EH (cell line): ENCODE measurements at regions not wholly inside any gene's neighbourhood (a gene's known extent, or its start where the extent isn't known, plus 50 kb on each side); places are given as distances from the start of the nearest gene placed in this dataset.
"Not testable (repeated sequence)": the region's sequence is repeated elsewhere in the genome, so short reads cannot be mapped to it uniquely, and the experiment has no call there.

Experiments used
- DNase-seq: peaks from one replicate; pipeline ENCODE4 v3.0.0-alpha.2; 2015; ENCODE audit warnings: low read depth

DNA sequence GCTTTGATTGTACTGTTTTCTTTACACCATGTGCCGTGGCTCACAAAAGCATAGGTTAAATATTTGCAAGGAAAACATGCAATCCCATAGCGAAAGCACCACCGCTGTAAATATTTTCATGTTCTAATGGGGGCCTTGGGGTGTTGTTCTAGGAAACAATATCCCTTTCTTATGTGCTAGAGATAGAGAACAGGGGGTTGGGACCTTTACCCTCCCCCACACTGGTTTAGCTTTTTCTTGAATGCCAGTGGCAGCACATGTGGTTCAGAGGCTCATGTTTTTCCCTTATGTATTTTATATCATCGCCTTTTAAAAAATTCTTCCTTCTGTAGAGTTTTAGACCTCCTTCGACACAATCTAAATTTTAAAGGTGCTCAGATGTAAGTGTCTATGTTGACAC is 422.6 kb upstream of the TENM3 start:
- DNase-seq = no peak

DNA sequence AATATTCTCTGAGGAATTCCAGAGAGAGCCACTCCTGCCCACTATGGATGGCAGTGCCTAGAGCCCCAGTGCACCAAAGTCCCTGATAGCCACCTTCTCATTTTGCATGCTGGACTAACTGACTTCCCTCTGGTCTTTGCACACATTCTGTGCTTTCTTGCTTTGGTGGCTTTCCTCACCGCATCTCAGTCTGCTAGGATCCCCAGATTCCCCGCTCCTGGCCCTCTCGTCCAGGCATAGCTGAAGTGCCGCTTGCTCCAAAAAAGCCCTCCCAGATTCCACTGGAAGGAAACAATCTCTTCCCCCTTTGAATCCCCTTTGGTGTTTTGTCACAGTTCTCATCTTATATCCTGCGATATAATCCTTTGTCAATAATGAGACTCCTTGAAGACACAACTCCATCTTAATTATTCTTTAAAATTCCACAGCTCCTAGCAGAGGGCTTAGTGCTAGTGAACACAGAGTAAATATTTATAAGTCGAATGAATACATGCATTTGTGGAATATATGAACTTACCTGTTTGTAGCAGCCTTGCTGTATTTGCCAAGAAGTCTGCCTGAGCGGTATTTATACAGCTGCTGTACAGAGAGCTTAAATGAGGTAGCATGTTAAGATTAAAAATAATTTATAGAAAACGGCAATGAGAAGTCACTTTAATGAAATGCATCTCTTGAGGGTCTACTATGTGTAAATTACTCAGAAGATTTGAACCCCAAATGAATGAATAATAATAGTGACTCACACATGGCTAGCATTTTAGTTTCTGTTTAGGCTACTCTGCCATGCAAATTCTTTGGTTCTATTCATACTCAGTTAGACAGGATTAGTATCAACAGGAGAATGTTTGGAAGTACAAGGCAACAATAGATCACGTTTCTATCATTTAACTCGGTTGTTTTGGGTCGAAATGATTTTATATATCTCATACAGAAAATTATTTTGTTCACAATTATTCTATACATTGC is 421.9 kb upstream of the TENM3 start:
- peak; percentile 56 for DNase-seq

DNA sequence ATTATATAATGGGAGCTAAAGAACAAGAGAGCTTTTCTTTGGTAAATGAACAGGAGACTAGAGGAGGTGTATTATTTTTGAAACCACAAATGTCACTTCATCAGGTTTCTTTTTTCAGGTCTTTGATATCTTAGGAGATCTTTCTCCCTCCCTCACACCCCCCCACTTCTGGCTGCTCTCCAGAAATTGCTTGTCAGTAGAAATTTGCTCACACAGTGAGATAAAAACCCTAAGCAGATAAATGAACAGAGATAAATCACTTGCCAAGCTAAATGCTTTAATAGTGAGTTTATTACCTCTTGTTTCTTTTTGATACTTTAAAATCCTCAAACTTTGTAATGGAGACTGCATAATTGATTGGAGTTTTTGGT is 421.2 kb upstream of the TENM3 start:
- DNase-seq = peak; percentile 11

DNA sequence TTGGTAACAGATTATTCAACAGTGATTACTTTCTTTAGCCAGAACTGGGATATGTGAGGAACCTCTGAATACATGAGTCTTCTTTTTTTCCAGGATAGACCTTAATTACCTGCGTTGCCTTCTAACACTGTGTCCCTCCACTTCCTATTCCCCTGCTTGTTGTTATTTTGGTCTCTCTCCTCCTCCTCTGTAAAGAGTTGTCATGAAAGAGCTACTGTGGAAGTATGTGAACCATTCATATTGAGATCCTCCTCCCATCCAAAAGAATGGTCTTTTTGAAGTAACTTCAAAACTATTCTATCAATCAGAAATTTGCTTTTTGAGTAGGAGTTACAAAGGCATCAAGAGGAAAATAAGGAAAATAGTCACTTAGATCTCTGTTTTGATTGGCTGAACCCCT is 420.0 kb upstream of the TENM3 start:
- DNase-seq = no peak

DNA sequence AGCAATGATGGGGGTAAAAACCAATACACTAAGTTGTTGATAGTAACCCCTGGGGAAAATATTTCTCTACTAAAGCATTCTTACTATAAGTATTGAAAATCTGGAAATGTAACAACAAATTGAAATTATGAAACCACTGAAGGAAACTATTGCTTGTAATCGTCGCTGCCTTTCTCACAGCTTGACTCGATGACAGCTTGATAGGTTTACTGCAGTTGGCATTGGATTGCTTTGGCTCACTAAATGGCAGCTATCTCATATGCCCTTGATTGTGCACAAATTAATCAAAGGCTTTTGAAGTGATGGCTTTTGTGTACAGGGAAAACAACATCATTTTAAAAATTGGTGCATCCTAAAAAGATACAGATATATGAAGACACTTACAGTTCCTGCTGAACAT is 419.6 kb upstream of the TENM3 start:
- DNase-seq = no peak

DNA sequence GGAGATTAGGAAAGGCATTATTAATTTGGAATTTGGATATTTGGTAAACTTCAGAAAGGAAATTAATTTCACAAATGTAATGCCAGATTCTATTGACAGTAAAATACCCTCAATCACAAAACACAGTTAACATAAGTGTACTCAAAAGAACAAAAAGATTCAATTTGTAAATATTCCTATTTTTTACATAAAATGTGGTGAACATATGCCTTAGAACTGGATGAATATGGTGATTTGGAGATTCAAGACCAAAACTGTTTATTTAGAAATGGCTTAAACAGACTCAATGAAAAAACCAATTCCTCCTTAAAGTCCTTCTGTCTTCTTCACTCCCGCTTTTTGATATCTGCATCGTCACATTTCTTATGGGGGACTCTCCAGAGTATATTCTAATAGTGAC is 417.6 kb upstream of the TENM3 start:
- DNase-seq = no peak

DNA sequence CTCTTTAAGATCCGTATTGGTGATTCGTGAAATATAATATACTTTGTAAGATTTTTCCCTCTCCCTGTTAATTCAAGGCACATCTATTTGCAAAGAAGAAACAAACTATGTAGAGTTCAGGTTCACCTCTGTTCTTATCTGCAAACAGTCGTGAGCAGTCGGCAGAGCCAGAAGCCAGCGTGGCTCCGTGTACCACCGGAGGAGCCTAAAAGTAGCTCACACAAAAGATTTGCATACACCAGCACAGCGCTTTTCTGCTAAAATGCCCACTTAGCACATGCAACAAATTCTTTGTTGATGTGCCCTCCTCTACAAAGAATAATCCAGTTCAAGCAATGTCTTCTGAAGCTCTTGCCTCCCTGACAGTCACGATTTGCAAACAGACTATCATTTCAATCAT is 416.0 kb upstream of the TENM3 start:
- DNase-seq = no peak

DNA sequence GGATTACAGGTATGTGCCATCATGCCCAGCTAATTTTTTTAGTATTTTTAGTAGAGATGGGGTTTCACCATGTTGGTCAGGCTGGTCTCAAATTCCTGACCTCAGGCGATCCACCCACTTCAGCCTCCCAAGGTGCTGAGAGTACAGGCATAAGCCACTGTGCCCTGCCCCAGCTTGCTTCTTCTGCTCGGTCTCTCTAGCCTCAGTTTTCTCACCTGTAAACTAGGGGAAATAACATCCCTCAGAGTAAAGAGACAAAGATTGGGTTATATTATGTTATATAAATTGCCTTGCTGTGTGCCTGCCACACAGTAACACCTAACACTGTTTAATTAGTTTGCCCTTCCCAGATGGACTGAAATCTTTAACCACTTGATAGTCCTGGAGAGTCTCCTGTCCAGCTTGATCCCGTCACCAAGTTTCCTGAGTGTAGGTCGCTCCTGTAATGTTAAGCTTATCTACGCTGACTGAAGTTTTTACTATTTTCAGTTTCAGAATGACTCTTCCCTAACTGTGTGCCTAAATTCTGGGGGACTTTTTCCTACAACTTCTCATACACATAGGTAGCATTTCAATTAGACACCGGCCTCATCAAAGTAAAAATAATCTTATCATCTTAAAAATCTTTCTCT is 412.7 kb upstream of the TENM3 start:
- no peak for DNase-seq

DNA sequence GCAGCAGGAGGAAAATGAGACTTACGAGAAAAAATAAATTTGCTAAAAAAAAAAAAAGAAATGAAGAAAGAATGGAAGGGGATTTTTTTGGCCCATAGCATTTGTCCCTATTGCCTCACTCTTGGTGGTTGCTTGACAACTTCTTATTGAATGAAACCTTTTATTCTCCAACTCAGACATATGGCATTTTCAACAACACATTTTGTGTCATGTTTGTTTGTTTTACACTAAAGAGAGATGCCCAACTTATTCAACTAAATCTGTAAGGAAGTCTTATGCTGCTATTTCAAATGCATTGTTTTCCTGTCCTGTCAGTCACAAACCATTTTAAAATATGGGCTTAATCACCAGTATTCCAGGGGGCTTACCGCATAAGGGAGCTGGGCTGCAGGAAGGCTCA is 409.1 kb upstream of the TENM3 start:
- no peak for DNase-seq

DNA sequence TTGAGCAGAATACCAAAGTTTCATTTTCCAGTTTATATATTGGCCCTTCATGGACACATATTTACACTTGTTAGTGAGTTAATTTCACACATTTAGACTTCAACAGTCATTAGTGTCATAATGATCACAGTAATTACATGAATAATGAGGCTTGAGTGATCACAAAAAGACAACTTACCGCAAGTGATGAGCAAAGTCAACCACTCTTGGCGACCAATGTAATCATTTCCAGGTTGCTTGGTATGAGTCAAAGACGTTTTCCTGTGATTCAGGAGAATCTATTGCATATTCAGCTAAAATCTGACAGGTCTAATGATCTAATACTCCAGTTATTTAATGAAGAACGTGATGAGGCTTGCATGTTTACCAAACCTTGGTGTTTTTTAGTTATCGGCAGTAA is 407.9 kb upstream of the TENM3 start:
- DNase-seq = no peak

DNA sequence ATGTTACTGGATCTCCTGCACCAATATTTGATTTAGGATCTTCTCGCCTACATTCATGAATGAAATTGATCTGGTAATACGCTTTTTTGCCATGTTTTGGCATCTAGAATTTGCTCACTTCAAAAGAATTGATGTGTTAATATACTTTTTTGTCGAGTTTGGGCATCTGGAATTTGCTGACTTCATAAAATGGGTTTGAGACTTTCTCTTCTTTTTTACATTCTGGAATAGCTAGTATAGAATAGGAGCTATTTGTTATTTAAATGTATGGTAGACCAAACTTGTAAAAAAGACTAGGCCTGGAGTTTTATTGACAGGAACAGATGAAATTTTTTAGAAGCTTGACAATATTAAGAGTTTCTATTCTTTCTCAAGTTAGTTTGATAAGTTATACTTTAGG is 404.9 kb upstream of the TENM3 start:
- no peak for DNase-seq

DNA sequence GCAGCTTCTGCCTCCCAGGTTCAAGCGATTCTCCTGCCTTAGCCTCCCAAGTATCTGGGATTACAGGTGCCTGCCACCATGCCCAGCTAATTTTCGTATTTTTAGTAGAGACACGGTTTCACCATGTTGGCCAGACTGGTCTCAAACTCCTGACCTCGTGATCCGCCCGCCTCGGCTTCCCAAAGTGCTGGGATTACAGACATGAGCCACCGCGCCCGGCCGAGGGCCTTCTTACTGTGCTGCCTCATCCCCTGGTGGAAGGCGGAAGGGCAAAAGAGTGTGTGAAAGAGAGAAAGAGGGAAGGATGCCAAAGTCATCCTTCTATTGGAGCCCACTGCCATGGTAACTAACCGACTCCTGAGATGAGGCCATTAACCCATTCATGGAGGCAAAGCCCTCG is 399.4 kb upstream of the TENM3 start:
- DNase-seq = not testable (repeated sequence)

DNA sequence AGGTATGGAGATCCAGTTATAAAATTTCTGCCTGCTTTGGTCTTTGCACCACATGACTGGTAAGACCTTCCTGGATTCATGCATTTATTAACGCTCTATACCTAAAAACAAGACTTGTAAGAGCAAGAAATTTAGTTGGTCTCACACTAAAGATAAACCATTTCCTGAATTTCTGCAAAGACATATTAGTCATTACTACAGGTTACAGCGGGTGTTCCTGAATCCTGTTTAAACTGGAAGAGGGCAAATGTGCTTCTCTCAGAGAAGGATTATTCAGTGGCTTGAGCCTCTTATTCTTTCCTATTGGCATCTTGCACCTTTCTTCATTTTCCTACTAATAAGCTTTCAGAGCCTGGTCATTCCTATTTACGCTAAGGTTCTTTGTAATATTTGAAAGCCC is 397.6 kb upstream of the TENM3 start:
- no peak for DNase-seq

DNA sequence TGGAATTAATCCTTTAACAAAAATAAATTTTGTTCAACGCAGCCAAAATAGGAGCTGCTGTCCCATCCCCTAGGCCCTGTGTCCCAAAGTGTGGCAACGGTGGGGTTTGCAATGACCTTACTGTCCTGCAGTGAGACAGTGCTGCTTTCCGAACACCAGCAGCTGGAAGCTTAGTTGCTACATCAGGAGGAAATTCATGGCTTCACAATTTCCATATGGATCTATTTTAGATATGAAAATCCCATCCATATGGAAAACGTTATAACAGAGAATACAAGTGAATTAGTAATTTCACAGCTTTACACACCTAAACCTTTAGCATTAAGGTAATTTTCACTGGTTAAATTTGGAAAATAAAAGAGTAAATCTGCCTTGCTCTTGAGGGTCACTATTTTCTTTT is 396.3 kb upstream of the TENM3 start:
- DNase-seq = no peak

DNA sequence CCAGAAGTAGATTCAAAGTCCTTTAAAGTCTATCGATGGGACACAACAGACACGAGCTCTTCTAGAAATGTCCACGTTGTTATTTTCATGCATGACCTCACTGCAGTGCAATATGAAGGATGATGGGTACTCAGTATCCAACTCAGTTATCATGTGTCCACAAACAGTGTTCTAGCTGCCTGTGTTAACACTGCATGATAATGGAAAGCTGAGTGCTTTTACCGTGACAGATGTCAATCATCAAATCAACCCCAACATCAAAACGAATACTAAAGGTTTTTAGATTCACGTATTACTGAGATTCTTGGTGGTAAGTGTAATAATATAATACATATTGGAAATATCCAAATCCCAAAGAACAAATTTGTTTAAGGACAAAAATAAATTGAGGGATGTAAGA is 394.8 kb upstream of the TENM3 start:
- DNase-seq = no peak

DNA sequence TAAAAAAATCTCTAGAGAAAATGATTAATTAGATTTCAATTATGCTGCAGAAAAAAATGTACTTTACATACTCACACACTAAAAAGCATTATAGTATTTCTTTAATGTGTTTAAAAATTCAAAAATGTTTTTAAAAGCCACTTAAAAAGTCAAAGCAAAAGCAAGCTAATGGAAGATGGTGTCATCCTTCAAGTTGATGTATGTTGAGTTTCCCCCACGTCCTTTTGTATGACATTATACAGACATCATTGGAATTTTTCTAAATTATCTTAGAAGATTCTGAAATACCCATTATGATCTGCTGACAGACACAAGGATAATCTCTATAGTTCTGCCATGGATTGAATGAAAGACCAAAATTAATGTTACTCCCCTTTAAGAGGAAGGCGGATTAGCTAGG is 393.7 kb upstream of the TENM3 start:
- DNase-seq = no peak

DNA sequence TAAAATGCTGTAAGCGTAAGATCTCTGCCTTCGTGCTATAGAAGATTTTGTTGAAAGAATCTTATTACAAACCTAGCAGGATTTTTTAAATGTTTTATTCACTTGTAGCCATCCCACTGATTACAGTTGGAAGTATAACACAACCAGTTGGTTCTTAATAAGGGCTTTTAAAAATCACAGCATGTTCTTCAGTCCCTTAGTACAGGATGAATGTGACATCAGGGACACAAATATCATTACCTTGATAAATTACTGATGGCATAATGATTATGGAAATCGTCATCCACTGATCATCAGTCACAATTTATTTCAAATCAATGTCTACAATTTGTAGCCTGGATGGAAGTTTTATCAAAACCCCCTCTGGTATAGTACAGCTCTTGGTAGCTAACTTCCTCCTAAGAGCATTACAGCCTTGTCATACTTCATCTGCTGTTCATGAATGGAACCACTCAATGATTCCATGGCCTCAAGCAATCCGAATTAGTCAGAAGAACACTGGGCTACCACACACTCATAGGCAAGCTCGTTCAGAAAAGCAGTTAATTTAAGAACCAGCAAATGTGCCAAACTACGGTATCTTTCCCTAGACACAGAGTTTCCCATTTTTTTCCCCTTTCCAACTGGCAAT is 389.2 kb upstream of the TENM3 start:
- peak; percentile 67 for DNase-seq

DNA sequence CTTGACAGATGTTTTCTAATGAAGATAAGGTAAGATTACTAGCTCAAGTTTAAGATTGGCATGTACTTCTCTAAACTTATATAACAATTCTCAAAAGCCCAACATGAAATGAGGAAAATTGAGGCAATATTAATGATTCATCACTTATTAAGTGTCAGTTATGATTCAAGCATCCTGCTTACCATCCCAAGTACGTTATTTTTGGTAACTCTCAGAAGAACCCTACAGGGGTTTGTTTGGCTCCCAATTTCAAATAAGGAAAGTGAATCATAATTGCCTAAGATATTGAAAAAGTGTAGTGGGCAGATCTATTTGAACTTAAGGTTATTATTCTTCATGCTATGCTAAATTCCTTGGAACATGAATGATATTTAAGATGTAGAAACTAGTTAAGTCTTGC is 387.9 kb upstream of the TENM3 start:
- no peak for DNase-seq

DNA sequence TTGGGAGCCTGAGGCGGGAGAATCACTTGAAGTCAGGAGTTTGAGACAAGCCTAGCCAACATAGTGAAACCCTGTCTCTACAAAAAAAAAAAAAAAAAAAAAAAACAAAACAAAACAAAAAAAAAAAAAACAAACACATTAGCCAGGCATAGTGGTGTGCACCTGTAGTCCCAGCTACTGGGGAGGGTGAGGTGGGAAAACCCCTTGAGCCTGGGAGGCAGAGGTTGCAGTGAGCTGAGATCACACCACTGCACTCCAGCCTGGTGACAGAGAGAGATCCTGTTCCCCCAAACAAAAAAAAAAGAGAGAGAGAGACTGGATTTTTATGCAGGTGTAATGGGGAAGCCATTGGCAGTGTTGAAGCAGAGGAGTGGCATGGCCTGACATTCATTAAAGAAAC is 385.7 kb upstream of the TENM3 start:
- not testable (repeated sequence) for DNase-seq

DNA sequence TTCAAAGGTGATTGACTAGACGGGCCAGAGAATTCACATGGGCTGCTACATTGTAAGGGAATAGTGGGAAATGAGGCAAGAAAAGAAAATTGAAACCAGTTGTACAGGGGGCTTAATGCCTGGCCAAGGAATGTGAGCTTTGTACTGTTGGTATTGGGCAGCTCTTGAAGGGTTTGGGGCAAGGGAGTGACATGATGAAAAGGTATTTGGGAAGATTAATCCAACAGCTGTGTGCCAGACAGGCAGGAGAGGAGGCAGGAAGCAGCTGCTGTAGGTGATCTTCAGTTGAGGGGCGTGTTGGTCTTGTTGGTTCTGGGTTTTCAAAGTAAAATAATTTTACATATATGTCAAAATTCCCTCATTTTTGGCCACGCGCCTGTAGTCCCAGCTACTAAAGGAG is 384.5 kb upstream of the TENM3 start:
- DNase-seq = no peak

DNA sequence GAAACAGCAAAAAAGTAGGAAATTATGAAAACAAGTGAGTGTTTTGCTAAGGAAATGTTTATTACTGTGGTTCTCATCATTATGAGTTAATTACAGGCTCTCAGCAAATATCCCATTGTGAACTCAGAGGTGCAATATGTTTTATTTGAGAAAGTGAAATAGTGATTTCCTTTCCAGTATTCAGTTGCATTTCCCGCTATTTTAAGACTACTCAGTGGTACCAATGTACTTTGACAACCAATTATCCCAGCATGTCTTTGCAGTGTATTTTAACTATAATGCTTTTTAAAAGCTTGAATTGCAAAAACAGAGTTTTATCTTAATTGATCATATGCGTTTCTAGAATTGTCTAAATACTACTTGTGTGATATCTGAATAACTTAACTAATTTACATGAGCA is 383.8 kb upstream of the TENM3 start:
- no peak for DNase-seq

DNA sequence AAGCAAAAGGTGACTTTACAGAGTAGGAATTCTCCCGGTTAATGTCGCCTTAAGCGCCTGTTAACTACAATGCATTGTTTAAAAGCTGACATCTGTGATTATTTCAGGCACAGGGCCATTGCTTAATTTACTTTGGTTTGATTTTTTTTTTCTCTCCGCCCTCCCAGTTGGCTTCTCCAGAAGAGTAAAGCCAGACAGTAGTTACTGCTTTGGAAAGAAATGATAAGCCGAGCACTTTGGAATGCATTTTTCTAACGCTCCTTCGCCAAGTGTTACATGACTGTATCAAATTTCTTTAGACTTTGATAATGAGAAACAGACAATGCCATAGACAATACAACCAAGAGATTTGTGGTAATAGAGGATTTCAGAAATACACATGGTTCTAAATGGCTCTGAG is 383.0 kb upstream of the TENM3 start:
- DNase-seq = peak; percentile 87

DNA sequence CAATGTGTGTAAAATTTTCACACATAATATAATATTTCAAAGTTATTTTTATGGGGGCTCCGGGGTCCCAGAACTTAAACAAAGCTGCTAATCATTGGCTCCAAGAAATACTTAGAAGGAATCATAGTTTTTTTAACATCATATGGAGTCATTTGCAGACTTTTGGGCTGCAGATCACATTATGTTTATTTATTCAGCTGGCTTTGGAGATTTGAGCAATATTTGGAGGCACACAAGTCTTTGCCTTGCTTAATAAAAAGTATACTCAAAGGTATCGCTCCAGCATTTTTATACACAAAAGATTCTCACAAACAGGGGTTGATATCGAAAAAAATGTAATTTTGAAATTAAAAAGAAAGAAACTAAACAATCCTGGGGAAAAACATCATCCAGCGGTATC is 382.5 kb upstream of the TENM3 start:
- peak; percentile 19 for DNase-seq
